Muscle of arm (tissue), 1 donor: ENCODE measurements at regions not wholly inside any gene's neighbourhood (a gene's known extent, or its start where the extent isn't known, plus 50 kb on each side); places are given as distances from the start of the nearest gene placed in this dataset.
A peak's percentile ranks its signal among the peaks of the same experiment; 100 is the strongest.

ENCODE experiments used
- DNase-seq: peaks from one replicate; pipeline ENCODE4 v3.0.0-alpha.2; 2013

DNA sequence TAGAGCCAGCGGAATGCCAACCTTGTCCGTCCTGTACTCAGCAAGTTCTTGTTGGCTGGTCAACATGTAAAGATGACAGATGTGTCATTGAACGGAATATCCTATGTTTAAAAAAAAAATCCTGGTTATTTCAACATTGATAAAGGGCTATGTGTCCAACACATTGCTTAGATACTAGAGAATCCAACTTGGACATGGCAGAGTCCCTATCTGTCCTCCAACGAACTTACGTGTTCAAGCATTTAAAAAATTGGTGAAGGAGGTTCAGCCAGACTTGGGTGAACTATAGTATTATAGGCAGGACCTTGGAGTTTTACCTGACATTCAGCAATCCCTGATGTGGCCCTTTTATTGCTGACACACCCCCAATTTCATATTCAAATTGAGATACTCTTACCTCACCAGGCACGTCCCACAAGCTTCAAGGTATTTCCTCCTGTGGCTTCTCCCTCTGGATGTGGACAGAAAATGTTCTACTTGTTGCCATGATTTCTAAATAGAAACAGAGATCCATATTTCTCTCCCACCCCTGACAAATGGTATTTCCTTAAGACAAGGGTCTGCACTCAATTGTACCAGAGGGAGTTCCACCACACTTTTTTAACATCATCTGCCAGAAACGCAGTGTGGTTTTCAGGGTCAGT lies 207.7 kb upstream of the TPM1 start:
- DNase-seq: no peak

DNA sequence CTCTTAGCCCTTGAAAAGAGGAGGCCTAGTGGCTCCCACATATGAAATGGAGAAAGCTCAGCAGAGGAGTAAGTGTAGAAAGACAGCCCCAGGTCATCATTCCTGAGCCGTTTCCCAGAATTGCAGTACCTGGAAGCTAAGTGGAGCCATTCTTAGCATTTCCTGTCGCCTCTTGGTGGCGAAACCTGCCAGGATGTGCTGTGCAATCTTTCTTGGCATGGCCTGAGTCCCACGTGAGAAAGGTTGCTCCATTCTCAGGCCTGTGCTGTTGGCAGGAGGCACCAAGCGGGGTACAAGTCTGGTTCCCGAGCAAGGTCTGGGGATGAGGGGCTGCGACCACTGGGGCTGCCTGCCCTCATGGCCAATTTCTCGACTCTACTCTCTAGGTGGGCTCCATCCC lies 207.2 kb upstream of the TPM1 start:
- no peak for DNase-seq

DNA sequence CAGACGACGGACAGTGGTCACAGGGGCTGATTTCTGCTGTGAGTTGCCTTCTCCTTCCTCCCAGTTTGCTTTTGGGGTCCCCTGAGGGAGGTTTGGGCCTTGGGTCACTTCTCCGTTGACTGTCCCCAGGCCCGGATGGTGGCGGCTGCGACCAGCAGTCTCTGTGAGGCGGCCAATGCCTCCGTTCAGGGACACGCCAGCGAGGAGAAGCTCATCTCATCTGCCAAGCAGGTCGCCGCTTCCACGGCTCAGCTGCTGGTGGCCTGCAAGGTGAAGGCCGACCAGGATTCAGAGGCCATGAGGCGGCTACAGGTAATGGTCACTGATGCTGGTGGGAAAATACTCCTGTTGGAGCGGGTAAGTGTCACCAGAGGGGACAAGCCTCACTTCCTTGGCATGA lies 206.8 kb upstream of the TPM1 start:
- no peak for DNase-seq

DNA sequence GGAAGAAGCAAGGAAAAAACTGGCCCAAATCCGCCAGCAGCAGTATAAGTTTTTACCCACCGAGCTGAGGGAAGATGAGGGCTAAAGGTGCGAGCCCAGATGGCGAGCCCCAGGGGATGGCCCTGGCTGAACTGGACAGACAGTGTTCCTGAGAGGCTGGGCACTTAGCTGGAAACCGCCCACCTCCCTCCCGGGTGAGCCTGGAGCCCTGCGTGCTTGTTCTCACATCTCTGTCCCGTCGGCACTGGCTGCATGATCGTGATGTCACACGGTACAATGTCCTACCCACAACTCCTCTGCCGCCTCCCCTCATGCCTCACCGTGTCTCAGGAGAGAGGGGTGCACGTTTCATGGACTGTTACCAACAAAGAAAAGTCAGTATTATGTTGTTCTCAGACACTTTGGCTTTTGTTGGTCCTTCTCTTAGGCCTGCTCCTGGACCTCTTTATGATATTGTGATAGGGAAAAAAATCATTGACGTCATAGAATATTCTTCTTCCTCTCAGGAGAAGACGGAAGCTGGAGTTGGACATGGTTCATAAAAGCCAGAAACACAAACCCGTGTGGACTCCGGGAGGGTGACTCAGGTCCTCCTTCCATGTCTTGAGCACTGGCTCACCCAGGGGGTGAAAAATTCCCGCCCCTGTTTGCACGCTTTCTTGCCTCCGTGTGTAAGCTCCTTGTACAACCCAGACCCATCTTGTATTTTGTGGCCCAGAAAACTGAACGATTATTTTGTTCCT lies 201.8 kb upstream of the TPM1 start:
- no peak for DNase-seq

DNA sequence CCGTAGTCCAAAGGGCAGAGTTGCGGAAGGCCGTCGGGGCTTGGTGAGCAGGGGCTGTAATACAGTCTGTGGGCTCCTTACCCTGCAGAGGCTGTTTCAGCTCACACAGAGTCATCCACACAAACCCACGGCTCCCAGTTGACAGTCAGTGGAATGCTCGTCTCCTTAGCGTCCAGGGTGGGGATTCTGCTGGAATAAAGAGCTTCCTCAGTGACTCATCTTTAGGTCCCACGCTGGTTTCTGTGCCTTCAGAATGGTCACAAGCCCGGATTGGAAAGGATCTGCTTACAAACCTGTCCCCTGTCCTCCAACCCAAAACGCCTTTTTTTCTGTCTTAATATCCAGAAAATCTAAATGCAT lies 201.3 kb upstream of the TPM1 start:
- no peak for DNase-seq

DNA sequence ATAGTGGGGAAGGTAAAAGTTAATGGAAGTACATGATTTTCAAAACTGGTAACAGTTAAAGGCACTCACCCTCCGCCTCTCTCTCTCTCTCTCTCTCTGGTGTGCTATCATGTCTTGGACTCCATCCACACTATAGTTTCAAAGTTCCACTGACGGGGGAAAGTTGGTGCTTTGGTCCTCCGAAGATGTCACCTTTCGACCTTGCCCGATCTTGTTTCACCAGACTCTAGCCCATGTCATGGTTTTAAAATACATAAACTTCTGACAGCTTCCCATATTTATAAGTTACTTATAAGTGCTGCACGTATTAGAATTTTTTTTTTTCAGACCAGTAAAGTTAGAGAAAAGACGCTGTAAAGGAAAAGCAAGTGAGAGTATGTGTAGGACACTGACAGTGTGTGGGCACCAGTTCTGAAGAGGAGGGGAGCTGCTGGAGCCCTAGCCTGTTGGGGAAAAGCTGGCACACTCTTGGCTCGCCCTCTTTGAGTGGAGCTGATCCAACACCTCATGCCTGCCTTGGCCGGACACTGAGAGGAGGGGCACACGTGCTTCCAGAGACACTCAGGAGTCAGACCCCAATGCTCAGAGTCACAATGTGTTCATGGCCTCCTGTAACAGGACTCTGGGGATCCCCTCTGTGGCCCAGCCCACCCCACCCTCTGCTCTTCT lies 200.5 kb upstream of the TPM1 start:
- no peak for DNase-seq

DNA sequence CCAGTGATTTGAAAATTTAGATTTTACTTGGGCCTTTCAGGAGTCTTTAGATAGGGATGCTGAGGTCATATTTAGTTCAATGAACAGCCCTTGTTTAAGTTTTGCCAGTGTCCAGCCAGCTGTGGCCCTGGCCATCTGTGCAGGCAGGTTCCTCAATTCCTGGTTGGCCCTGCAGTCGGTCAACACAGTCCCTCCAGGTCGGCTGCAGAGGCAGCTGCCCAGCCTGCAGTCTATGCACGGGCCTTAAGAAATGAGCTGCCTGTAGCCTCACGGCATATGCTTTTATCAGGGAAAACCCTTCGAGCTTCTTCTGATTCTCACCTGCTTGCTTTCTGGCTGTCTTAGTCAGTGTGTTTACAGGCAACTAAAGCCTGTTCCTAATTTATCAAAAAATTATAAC lies 199.2 kb upstream of the TPM1 start:
- no peak for DNase-seq

DNA sequence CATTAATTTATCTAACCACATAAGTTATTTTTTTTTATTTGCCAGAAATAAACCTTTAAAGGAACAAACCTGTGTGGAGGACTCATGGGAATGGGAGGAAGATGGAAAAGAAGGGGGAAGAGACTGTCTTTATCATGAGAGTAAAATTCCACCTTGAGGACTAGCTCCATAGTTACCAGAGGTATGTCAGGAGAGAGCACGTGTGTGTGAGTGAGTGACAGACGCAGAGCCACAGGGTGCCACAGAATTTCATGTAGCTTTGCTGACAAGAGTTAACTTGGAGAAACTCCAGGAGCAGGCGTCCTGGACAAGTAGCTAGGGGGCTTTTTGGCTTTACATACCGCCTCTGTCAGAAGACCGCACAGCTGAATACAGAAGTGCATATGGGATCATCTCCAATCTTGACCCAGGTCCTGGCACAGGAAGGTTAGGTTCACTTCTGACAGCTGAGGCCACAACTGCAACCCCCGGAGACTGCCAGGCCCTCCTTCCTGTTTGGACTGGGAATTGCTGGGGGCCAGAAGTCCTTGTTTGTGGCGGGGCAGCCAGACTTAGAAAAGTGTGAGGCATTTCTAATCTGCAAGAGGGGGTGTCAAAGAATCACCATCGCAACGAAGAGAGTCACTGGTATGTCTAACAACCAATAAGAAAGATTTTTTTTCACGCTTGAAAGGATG lies 197.8 kb upstream of the TPM1 start:
- DNase-seq: no peak

DNA sequence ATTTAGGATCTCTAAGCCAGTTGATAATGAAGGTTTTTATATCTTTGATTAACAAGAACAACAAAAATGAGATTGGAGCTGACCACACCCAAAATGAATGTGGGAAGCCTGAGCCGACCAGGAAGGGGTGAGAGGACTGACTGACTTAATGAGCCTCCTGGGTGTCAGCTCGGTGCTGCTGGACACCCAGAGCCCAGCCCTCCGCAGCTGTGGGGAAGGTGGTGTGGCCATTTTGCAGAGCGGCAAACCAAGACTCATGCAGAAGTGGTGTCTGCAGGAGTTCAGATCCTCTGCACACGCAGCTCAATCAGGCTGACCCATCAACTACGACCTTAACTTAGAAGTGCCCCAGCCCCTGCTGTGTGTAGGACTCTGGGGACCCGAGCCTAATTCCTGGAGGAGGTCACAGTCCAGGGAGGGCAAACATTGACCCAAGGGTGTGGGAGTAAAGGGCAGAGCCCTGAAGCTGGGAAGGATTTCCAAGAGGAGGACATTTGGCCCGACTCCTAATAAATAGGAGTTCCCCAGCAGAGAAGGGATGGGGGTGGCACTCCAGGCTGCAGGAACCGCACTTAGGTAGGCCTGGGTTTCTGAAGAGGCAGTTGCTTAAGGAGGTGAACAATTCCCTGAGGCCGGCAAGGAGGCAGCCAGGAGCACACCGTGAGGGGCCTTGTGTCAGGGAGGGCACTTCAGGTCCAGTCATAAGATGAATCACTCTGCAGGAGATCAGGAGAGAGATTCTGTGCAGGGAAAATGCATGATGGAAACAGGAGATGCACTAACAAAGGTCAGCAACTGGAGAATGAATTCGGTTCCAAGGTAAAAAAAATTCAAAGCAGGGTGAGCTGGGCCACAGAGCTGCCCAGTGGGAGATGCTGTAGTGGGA lies 197.1 kb upstream of the TPM1 start:
- DNase-seq: no peak

DNA sequence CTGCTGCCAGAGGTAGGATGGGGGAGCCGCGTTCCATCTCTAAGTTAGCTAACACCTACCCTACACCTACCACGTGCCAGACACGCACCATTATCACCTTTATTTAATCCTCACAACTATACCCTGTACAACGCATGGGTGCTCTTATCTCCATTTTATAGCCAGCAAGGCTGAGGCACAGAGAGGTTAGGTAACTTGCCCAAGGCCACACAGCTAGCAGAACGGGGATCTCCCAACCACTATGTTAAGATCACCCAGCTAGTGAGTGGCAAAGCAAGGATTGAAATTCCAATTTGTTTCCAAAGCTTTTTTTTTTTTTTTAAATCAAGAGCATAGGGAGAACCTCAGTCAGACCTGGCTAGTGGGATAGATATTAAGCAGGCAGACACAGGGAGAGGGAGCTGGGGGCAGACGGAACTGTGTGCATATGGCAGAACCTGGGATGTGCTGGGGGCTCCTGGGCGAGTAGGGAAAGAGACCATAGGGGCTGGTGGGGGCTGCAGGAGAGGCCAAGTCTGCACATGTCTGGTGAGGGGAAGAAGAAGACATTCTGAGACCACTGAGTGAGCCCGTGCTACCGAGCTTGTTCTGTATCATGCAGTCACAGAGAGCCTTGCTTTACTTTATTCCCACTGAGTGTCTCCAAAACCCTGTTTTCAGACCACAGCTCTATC lies 196.3 kb upstream of the TPM1 start:
- no peak for DNase-seq

DNA sequence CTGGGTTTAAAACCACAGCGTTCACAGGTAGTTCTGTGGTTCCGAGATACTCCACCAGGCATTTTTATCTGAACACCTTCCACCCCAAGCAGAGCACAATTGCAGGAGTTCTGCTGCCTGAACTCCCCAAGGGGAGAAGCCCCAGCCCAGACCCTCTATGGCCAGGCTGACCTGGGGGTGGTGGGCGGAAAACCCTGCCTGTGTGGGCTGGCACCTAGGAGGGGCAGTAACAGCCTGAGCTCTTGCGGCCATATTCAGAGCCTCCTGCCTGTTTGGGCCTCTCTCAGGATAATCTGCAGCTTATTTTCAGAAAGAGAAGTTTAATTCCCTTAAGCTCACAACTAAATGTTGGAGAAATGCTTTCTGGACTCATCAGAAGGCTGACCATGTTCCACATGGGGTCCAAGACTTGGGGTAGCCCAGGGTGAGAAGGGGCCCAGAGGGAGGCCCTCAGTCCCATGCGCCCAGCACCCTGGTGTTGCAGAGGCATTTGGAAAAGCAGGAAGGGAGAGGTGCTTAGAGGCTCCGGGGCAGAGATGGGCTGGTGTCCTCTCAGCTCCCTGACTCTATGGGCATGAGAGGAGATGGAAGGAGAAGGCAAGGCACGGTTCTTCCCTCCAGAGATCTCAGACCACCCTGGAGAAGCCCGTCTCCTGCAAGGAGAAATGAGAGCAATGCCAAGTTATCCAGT lies 195.6 kb upstream of the TPM1 start:
- DNase-seq: no peak

DNA sequence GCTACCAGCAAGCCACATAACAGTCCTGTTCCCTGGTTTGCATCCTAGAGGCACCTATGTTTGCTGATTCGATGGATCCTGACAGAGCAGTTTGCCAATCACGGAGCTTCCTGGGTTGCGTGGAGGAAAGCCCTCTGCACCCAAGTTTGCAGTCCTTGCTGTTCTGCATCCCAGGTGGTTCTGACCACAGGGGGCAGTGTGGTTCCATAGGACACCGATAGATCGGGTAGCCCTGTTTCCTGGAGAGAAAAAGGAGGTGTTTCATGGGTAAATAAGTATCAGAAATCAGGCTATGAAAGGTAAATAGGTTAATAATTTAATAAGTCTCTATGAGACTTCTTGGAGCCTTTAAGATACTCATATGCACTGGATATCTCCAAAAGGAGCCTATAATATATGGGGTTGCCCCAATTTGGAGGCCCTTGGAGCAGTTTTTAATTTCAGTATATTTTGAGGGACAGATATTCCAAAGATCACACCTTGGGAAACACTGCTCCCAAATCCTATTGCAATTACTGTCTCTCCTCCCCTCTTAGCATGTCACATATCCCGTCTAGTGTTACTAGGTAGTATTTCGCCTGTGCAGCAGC lies 194.6 kb upstream of the TPM1 start:
- DNase-seq: no peak

DNA sequence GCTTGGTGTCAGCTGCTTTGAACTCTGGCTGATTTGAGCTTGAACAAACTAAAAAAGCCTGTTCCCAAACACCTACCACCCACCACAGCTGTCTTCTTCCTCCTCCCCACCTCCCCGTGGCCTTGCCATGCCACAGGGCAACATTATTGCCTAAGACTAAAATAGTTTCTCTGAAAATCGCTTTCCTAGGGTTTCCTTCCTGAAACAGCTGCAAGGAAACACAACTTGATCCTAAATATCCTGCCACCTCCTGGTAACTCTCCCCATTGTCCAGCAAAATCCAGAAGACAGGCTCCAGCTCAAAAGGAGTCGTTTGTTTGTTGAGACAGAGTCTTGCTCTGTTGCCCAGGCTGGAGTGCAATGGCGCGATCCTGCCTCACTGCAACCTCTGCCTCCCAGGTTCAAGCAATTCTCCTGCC lies 193.9 kb upstream of the TPM1 start:
- DNase-seq: no peak

DNA sequence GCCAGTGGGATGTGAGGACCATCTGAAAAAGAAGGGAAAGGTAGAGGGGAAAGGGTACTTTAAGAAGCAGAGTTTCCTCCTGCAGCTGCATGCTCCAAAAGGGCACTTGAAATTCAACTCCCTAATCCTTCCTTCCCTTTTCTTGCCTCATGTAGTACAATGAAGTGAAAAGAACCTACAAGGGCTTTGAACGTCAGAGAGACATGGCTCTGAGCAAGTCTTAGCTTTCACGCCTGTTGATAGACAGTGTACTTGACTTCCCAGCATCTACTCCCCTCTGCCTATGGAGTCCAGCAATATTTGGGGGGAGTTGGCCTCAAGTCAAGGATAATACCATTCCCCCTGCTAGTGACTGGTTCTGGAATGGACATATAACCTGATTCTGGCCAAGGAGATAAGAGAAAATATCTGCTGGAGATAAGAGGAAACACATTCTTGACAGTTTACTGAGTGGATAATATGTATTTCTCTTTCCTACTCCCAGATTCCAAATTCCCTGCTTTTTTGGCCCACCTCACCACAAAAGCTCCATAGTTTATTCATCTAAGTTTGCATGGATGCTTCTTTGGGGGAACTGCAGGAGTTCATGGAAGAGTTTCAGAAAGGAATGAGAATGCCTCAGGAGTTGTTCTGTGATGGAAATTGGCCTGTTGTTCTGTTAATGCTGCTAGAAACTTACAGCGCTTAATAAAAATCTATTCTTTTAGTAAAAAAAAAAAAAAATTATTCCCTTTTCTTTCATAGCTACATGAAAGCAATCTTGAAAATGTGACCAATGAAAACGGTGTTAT lies 193.0 kb upstream of the TPM1 start:
- DNase-seq: peak; percentile 15

DNA sequence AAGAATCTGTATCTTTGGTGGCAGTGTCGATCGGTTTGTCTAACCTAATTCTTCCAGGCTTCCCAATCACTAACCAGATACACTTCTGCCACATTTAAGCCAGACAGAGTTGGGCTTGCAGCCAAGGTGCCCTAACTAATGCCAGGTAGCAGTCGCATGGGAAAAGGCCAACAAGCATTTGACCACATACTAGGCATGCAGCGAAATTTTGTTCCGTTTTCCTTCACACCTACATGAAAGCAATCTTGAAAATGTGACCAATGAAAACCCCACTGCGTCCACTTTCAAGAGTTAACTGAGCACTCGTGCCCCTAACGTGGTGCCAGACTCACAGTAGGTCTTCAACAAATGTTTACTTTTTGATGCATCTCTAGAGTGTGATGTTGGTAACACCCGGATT lies 192.2 kb upstream of the TPM1 start:
- no peak for DNase-seq

DNA sequence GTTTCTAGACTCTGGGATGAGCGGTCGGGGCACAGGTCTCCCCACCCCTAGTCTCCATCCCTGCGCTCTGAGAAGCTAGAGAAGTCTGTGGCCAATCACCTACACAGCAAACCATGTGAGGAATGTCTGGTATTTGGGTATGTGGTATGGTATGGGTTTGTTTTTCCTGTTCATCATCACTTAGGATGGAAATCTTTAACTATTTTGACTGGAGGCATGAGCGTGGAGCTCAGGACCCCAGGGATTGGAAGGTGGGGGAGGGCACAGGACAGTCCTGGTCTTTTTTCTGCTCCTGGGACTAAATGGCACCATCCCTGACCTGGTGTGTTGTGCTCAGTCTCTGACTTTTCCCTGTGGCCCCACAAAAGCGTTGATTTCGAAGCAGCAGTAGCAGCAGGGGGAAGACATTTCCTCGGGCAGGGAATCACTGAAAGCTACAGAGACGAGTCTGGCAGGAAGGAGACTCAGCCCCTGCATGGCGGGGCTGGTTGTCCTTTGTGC lies 191.7 kb upstream of the TPM1 start:
- DNase-seq: no peak

DNA sequence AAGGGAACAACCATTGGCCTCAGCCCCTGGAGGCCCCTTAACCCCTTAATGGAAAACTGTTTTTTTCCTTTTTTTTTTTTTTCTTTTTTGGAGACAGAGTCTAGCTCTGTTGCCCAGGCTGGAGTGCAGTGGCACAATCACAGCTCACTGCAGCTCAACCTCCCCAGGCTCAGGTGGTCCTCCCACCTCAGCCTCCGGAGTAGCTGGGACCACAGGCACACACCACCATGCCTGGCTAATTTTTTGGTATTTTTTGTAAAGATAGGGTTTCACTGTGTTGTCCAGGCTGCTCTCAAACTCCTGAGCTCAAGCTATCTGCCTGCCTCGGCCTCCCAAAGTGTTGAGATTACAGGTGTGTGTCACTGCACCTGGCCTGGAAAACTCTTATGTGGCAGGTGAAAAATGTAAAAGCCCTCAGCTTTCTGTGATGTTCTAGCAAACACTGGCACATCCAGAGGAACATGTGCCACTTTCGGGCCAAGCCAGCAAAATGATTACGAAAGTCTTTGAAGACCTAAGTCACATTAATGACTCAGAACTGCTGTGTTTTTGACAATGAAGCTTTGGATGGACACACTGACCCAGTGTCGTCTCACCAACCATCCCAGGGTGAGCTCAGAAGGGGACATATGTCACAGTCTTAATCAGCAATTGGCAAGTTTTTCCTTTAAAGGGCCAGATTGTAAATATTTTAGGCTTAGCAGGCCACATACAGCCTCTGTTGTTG lies 189.3 kb upstream of the TPM1 start:
- no peak for DNase-seq

DNA sequence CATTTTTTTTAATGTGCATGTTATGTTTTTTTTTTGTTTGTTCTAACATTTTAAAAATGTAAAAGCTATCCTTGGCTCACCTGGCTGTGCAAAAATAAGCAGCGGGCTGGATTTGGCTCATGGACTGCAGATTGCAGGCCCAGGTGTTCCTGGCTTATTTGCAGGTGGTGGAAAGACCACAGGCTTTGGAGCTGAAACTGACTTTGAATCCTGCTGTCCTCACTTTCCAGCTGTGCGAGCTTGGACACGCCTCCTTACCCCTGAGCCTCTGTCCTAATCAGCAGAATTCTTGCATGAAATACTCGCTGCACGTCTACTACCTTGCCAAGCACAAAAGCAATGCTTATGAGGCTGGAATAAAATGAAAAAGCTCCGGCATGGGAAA lies 188.7 kb upstream of the TPM1 start:
- DNase-seq: no peak
